H1 (cell line): ENCODE measurements at regions not wholly inside any gene's neighbourhood (a gene's known extent, or its start where the extent isn't known, plus 50 kb on each side); places are given as distances from the start of the nearest gene placed in this dataset.

Experiments
- BCL11A ChIP-seq, 2 experiments: IDR thresholded peaks; one replicate each; pipeline ENCODE4 v1.6.1; 2011; ENCODE audit warnings: low read depth in 2 of 2, low read length in 2 of 2, mild to moderate bottlenecking in 2 of 2
- BRCA1 ChIP-seq: IDR thresholded peaks from 2 replicates; pipeline ENCODE4 v1.6.1; 2012; ENCODE audit warnings: low read depth, low read length, improper control_type of control experiment
- CBX5 ChIP-seq: fragments of 300-800, 300-1000 bp; sonication (generic); IDR thresholded peaks from 2 replicates; pipeline ENCODE4 v1.7.1; 2016; ENCODE audit warnings: antibody characterized with exemption, low read length, low read depth
- KDM4A ChIP-seq: IDR thresholded peaks from one replicate; pipeline ENCODE4 v1.7.1; 2012; ENCODE audit warnings: low read depth, mild to moderate bottlenecking, moderate library complexity, low read length, inconsistent platforms; ENCODE audit not compliant: severe bottlenecking
- MAFK ChIP-seq: IDR thresholded peaks from 2 replicates; pipeline ENCODE4 v1.6.1; 2012; ENCODE audit warnings: low read depth, mild to moderate bottlenecking, improper control_type of control experiment, low read length
- SP4 ChIP-seq: IDR thresholded peaks from 2 replicates; pipeline ENCODE4 v1.6.1; 2012; ENCODE audit warnings: low read length, inconsistent platforms
- SRF ChIP-seq: IDR thresholded peaks from 2 replicates; pipeline ENCODE4 v1.6.1; 2011; ENCODE audit warnings: mild to moderate bottlenecking, low read depth, low read length, moderate library complexity
- TEAD4 ChIP-seq: IDR thresholded peaks from 2 replicates; pipeline ENCODE4 v1.6.1; 2012; ENCODE audit warnings: low read depth, low read length, inconsistent platforms, mixed read lengths
- ZNF274 ChIP-seq: IDR thresholded peaks from 2 replicates; pipeline ENCODE4 v1.7.0; 2012; ENCODE audit warnings: low read length, borderline replicate concordance; ENCODE audit errors: extremely low read depth
- TF ChIP-seq, protein P1 (sequence below): fragments of 300-600 bp; sonication (generic); IDR thresholded peaks from 2 replicates; pipeline ENCODE4 v1.7.1; 2012; ENCODE audit warnings: low read length, moderate library complexity, mild to moderate bottlenecking, inconsistent platforms; ENCODE audit not compliant: insufficient replicate concordance
- TF ChIP-seq, protein P2 (sequence below): IDR thresholded peaks from 2 replicates; pipeline ENCODE4 v1.6.1; 2011; ENCODE audit warnings: low read length, improper control_type of control experiment

GRCh38 chr5:81842795-81843398 lies 92.0 kb upstream of the SSBP2 start (continued):
- TF ChIP-seq, protein P1, sequence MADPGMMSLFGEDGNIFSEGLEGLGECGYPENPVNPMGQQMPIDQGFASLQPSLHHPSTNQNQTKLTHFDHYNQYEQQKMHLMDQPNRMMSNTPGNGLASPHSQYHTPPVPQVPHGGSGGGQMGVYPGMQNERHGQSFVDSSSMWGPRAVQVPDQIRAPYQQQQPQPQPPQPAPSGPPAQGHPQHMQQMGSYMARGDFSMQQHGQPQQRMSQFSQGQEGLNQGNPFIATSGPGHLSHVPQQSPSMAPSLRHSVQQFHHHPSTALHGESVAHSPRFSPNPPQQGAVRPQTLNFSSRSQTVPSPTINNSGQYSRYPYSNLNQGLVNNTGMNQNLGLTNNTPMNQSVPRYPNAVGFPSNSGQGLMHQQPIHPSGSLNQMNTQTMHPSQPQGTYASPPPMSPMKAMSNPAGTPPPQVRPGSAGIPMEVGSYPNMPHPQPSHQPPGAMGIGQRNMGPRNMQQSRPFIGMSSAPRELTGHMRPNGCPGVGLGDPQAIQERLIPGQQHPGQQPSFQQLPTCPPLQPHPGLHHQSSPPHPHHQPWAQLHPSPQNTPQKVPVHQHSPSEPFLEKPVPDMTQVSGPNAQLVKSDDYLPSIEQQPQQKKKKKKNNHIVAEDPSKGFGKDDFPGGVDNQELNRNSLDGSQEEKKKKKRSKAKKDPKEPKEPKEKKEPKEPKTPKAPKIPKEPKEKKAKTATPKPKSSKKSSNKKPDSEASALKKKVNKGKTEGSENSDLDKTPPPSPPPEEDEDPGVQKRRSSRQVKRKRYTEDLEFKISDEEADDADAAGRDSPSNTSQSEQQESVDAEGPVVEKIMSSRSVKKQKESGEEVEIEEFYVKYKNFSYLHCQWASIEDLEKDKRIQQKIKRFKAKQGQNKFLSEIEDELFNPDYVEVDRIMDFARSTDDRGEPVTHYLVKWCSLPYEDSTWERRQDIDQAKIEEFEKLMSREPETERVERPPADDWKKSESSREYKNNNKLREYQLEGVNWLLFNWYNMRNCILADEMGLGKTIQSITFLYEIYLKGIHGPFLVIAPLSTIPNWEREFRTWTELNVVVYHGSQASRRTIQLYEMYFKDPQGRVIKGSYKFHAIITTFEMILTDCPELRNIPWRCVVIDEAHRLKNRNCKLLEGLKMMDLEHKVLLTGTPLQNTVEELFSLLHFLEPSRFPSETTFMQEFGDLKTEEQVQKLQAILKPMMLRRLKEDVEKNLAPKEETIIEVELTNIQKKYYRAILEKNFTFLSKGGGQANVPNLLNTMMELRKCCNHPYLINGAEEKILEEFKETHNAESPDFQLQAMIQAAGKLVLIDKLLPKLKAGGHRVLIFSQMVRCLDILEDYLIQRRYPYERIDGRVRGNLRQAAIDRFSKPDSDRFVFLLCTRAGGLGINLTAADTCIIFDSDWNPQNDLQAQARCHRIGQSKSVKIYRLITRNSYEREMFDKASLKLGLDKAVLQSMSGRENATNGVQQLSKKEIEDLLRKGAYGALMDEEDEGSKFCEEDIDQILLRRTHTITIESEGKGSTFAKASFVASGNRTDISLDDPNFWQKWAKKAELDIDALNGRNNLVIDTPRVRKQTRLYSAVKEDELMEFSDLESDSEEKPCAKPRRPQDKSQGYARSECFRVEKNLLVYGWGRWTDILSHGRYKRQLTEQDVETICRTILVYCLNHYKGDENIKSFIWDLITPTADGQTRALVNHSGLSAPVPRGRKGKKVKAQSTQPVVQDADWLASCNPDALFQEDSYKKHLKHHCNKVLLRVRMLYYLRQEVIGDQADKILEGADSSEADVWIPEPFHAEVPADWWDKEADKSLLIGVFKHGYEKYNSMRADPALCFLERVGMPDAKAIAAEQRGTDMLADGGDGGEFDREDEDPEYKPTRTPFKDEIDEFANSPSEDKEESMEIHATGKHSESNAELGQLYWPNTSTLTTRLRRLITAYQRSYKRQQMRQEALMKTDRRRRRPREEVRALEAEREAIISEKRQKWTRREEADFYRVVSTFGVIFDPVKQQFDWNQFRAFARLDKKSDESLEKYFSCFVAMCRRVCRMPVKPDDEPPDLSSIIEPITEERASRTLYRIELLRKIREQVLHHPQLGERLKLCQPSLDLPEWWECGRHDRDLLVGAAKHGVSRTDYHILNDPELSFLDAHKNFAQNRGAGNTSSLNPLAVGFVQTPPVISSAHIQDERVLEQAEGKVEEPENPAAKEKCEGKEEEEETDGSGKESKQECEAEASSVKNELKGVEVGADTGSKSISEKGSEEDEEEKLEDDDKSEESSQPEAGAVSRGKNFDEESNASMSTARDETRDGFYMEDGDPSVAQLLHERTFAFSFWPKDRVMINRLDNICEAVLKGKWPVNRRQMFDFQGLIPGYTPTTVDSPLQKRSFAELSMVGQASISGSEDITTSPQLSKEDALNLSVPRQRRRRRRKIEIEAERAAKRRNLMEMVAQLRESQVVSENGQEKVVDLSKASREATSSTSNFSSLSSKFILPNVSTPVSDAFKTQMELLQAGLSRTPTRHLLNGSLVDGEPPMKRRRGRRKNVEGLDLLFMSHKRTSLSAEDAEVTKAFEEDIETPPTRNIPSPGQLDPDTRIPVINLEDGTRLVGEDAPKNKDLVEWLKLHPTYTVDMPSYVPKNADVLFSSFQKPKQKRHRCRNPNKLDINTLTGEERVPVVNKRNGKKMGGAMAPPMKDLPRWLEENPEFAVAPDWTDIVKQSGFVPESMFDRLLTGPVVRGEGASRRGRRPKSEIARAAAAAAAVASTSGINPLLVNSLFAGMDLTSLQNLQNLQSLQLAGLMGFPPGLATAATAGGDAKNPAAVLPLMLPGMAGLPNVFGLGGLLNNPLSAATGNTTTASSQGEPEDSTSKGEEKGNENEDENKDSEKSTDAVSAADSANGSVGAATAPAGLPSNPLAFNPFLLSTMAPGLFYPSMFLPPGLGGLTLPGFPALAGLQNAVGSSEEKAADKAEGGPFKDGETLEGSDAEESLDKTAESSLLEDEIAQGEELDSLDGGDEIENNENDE: no peak
- TF ChIP-seq TEAD4: no peak
- no peak for TF ChIP-seq SP4
- TF ChIP-seq KDM4A: no peak
- TF ChIP-seq, protein P2, sequence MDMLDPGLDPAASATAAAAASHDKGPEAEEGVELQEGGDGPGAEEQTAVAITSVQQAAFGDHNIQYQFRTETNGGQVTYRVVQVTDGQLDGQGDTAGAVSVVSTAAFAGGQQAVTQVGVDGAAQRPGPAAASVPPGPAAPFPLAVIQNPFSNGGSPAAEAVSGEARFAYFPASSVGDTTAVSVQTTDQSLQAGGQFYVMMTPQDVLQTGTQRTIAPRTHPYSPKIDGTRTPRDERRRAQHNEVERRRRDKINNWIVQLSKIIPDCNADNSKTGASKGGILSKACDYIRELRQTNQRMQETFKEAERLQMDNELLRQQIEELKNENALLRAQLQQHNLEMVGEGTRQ: no peak
- TF ChIP-seq MAFK: no peak
- TF ChIP-seq CBX5: no peak
- no peak for TF ChIP-seq ZNF274
- TF ChIP-seq BCL11A (IDR thresholded peaks at IDR 0.05; ENCODE audit: low read depth in 2 of 2, low read length in 2 of 2): no peak
- TF ChIP-seq SRF: no peak
- TF ChIP-seq BRCA1: no peak
